OCI-LY3 (cell line): ENCODE measurements at regions not wholly inside any gene's neighbourhood (a gene's known extent, or its start where the extent isn't known, plus 50 kb on each side); places are given as distances from the start of the nearest gene placed in this dataset.

Source experiments
- EZH2phosphoT487 ChIP-seq: fragments of 200-600 bp; shearing (Covaris generic); IDR thresholded peaks from 2 replicates; pipeline ENCODE4 v1.6.1; 2018; ENCODE audit warnings: antibody characterized with exemption, mixed run types, low read depth
- TF ChIP-seq, protein P1 (sequence below): fragments of 200-600, 300-600 bp; sonication (generic); IDR thresholded peaks from 2 replicates; pipeline ENCODE4 v1.5.1; 2014; ENCODE audit warnings: antibody characterized with exemption, low read length, low read depth

DNA sequence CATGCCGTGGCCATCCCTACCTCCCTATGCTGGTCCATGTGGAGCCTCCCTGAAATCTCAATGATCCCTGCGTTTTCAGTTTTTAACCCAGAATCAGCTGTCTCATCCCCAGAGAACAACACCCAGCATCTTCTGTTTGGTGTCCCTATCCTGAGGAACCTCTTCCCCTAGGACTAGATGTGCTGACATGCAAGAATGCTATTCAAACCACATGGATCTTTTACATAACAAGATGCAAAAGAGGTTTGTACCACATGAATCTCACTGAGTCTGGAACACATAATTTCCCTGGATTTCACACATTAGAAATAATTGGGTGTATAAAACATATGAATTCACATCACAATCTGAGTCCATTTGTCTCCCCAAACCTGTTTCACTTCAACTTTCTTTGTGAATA, 174.6 kb upstream of the NECTIN3 start:
- TF ChIP-seq, protein P1, sequence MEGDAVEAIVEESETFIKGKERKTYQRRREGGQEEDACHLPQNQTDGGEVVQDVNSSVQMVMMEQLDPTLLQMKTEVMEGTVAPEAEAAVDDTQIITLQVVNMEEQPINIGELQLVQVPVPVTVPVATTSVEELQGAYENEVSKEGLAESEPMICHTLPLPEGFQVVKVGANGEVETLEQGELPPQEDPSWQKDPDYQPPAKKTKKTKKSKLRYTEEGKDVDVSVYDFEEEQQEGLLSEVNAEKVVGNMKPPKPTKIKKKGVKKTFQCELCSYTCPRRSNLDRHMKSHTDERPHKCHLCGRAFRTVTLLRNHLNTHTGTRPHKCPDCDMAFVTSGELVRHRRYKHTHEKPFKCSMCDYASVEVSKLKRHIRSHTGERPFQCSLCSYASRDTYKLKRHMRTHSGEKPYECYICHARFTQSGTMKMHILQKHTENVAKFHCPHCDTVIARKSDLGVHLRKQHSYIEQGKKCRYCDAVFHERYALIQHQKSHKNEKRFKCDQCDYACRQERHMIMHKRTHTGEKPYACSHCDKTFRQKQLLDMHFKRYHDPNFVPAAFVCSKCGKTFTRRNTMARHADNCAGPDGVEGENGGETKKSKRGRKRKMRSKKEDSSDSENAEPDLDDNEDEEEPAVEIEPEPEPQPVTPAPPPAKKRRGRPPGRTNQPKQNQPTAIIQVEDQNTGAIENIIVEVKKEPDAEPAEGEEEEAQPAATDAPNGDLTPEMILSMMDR, result no peak
- TF ChIP-seq EZH2phosphoT487, result no peak
